ENCODE measurements at regions not wholly inside any gene's neighbourhood (a gene's known extent, or its start where the extent isn't known, plus 50 kb on each side); places are given as distances from the start of the nearest gene placed in this dataset.

- intact Hi-C loops (cut with DNase I) = no loop called here
- 94 to 95% methylated on average over 7 of the region's 7 CpGs for WGBS, 2 donors
- Histone ChIP-seq H3K4me1 (no peaks in the 10 kb centered on the region), H3K27me3 (no peaks in the 10 kb centered on the region), H3K36me3 (no peaks in the 10 kb centered on the region), H3K27ac (no peak overlapping the region), H3K9me3 (no peaks in the 10 kb centered on the region), H3K4me3 (replicated peaks in 1 of 3) (no peak overlapping the region)
- TF ChIP-seq POLR2A (IDR thresholded peaks at IDR 0.05) = no peak
- TF ChIP-seq, protein P1, sequence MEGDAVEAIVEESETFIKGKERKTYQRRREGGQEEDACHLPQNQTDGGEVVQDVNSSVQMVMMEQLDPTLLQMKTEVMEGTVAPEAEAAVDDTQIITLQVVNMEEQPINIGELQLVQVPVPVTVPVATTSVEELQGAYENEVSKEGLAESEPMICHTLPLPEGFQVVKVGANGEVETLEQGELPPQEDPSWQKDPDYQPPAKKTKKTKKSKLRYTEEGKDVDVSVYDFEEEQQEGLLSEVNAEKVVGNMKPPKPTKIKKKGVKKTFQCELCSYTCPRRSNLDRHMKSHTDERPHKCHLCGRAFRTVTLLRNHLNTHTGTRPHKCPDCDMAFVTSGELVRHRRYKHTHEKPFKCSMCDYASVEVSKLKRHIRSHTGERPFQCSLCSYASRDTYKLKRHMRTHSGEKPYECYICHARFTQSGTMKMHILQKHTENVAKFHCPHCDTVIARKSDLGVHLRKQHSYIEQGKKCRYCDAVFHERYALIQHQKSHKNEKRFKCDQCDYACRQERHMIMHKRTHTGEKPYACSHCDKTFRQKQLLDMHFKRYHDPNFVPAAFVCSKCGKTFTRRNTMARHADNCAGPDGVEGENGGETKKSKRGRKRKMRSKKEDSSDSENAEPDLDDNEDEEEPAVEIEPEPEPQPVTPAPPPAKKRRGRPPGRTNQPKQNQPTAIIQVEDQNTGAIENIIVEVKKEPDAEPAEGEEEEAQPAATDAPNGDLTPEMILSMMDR (IDR thresholded peaks at IDR 0.05) = no peak
- DNase-seq = no peak
Measured at GRCh38 chr14:97788846-97789526, 991.8 kb downstream of the VRK1 start.

- Histone ChIP-seq H3K4me3 (replicated peaks in 1 of 3) (no peak overlapping the region), H3K9me3 (no peaks in the 10 kb centered on the region), H3K4me1 (no peaks in the 10 kb centered on the region), H3K27ac (no peak overlapping the region), H3K27me3 (no peaks in the 10 kb centered on the region), H3K36me3 (no peaks in the 10 kb centered on the region)
- intact Hi-C loops (cut with DNase I) = no loop called here
- no peak for DNase-seq
- TF ChIP-seq, protein P1 (IDR thresholded peaks at IDR 0.05) = no peak
- TF ChIP-seq POLR2A (IDR thresholded peaks at IDR 0.05) = no peak
- WGBS, 2 donors = 78 to 81% methylated on average over 6 of the region's 6 CpGs
Measured at GRCh38 chr14:97791072-97791471, 993.9 kb downstream of the VRK1 start.

DNA sequence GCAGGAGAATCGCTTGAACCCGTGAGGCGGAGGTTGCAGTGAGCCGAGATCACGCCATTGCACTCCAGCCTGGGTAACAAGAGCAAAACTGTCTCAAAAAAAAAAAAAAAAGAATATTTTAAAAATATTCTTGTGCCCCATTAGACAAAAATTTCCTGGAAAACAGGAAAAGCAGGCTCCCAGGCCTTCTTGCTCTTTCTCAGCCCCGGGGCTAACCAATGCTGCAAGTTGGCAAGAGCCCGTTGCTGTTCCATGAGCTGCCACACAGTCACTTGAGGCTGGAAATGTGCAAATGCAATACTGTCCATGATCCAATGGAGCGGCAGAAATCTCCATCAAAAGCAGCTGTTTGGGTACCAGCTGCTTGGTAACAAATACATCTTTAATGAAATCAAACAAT is 994.7 kb downstream of the VRK1 start:
- Histone ChIP-seq H3K36me3 (no peaks in the 10 kb centered on the region), H3K4me1 (no peaks in the 10 kb centered on the region), H3K4me3 (replicated peaks in 1 of 3) (no peak overlapping the region), H3K9me3 (no peaks in the 10 kb centered on the region), H3K27me3 (no peaks in the 10 kb centered on the region), H3K27ac (no peak overlapping the region)
- WGBS, 2 donors = 91 to 92% methylated on average over 8 of the region's 8 CpGs
- no peak for TF ChIP-seq POLR2A (IDR thresholded peaks at IDR 0.05)
- TF ChIP-seq, protein P1 (IDR thresholded peaks at IDR 0.05) = no peak
- intact Hi-C loops (cut with DNase I) = no loop called here
- DNase-seq = no peak

DNA sequence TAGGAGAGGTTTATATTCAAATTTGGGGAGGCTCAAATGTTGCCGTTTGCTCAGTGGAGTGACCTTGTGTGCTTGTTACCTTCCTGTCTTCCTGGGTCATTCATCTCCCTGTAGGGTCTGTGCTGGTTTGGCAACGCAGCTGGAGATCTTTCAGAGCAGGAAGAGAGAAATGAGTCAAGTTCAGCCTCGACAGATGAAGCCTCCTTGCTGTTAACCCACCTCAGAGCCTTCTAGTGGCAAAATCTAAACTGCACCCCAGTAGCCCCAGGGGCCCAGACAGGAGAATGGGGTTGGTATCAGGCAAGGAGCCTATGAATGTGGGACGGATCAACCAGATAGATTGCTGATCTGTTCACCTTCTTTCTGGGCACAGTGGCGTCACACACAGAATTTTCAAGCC is 999.3 kb downstream of the VRK1 start:
- Histone ChIP-seq H3K9me3 (no peaks in the 10 kb centered on the region), H3K27me3 (no peaks in the 10 kb centered on the region), H3K36me3 (no peaks in the 10 kb centered on the region), H3K27ac (no peak overlapping the region), H3K4me3 (replicated peaks in 1 of 3) (no peak overlapping the region), H3K4me1 (no peaks in the 10 kb centered on the region)
- TF ChIP-seq, protein P1 (IDR thresholded peaks at IDR 0.05) = no peak
- no peak for TF ChIP-seq POLR2A (IDR thresholded peaks at IDR 0.05)
- WGBS, 2 donors = 71 to 75% methylated on average over 5 of the region's 5 CpGs
- intact Hi-C loops (cut with DNase I) = no loop called here
- no peak for DNase-seq

GRCh38 chr14:97798176-97798575 is 1001.0 kb downstream of the VRK1 start:
- no peak overlapping the region for H3K4me3 ChIP-seq (replicated peaks in 1 of 3)
- no peaks in the 10 kb centered on the region for H3K9me3 ChIP-seq
- H3K4me1 ChIP-seq = no peaks in the 10 kb centered on the region
- no peak for DNase-seq
- 76 to 79% methylated on average over 9 of the region's 9 CpGs for WGBS, 2 donors
- no peak for TF ChIP-seq POLR2A (IDR thresholded peaks at IDR 0.05)
- TF ChIP-seq, protein P1 (IDR thresholded peaks at IDR 0.05) = no peak
- intact Hi-C loops (cut with DNase I) = no loop called here
- no peaks in the 10 kb centered on the region for H3K36me3 ChIP-seq
- H3K27me3 ChIP-seq = no peaks in the 10 kb centered on the region
- H3K27ac ChIP-seq = no peak overlapping the region
